Germinal center (tissue), 1 donor: ENCODE measurements at regions not wholly inside any gene's neighbourhood (a gene's known extent, or its start where the extent isn't known, plus 50 kb on each side); places are given as distances from the start of the nearest gene placed in this dataset.

Source experiments
- DNase-seq: peaks from one replicate; pipeline ENCODE4 v3.0.0; 2012; ENCODE audit warnings: mixed read lengths, low spot score

- no peak for DNase-seq
These were observed 87.6 kb upstream of the EGLN3 start for GRCh38 chr14:34038358-34039057.

- no peak for DNase-seq
These were observed 85.5 kb upstream of the EGLN3 start for GRCh38 chr14:34036319-34036766.

- DNase-seq = no peak
These were observed 85.0 kb upstream of the EGLN3 start for GRCh38 chr14:34035934-34036250.

GRCh38 chr14:34035177-34035933 is 84.5 kb upstream of the EGLN3 start:
- no peak for DNase-seq

- no peak for DNase-seq
These were observed 83.7 kb upstream of the EGLN3 start for GRCh38 chr14:34034447-34035176.

- DNase-seq = no peak
These were observed 81.8 kb upstream of the EGLN3 start for GRCh38 chr14:34032720-34033119.

GRCh38 chr14:34030864-34031263 is 80.0 kb upstream of the EGLN3 start:
- no peak for DNase-seq

- no peak for DNase-seq
These were observed 79.1 kb upstream of the EGLN3 start for GRCh38 chr14:34029921-34030334.

GRCh38 chr14:34027990-34028495 is 77.2 kb upstream of the EGLN3 start:
- DNase-seq = no peak

GRCh38 chr14:34027130-34027989 is 76.5 kb upstream of the EGLN3 start:
- DNase-seq = no peak

- DNase-seq = no peak
These were observed 74.6 kb upstream of the EGLN3 start for GRCh38 chr14:34025325-34026017.

- no peak for DNase-seq
These were observed 73.9 kb upstream of the EGLN3 start for GRCh38 chr14:34024768-34025144.

- no peak for DNase-seq
These were observed 73.2 kb upstream of the EGLN3 start for GRCh38 chr14:34023824-34024767.

- DNase-seq = no peak
These were observed 70.2 kb upstream of the EGLN3 start for GRCh38 chr14:34021096-34021495.

GRCh38 chr14:34020014-34020413 is 69.1 kb upstream of the EGLN3 start:
- DNase-seq = no peak

- no peak for DNase-seq
These were observed 67.8 kb upstream of the EGLN3 start for GRCh38 chr14:34018564-34019244.

- DNase-seq = no peak
These were observed 67.3 kb upstream of the EGLN3 start for GRCh38 chr14:34018125-34018524.

GRCh38 chr14:34015383-34015782 is 64.5 kb upstream of the EGLN3 start:
- no peak for DNase-seq

GRCh38 chr14:34014936-34015335 is 64.1 kb upstream of the EGLN3 start:
- no peak for DNase-seq

- DNase-seq = no peak
These were observed 62.8 kb upstream of the EGLN3 start for GRCh38 chr14:34013721-34014060.
